T-cell (primary cell): ENCODE measurements at regions not wholly inside any gene's neighbourhood (a gene's known extent, or its start where the extent isn't known, plus 50 kb on each side); places are given as distances from the start of the nearest gene placed in this dataset.

Source experiments
- ATAC-seq, 4 experiments: fragments of 200-7000 bp in 3 of 4; fragments of 150-1000 bp in 1 of 4; cut with Tn5 transposase; replicated peaks in 1 of 4; 1 replicate in 3 of 4; 2 replicates in 1 of 4; pipeline ENCODE4 v1.10.0; 2021; ENCODE audit warnings: moderate library complexity in 3 of 4, mild to moderate bottlenecking in 2 of 4, moderate number of reproducible peaks in 1 of 4
- CTCF ChIA-PET, 2 donors: fragments of 300-600 bp; sonication (Branson Sonifier 250); formaldehyde crosslinking; loops; one replicate each; lab custom pipeline; 2022; ENCODE audit warnings: antibody characterized with exemption in 2 of 2; lab: Charles Lee
- POLR2A ChIA-PET, 2 donors: fragments of 300-600 bp; sonication (Branson Sonifier 250); formaldehyde crosslinking; loops; one replicate each; lab custom pipeline; 2022; ENCODE audit warnings: antibody characterized with exemption in 2 of 2; lab: Charles Lee
- DNase-seq, 35 experiments: peaks; one replicate each; pipeline versions ENCODE4 v3.0.0 to v3.0.0-alpha.2; 2013 to 2023
- H3K27ac ChIP-seq: one replicate; pipeline ENCODE4 v1.5.1; 2013; ENCODE audit warnings: low read length
- H3K27me3 ChIP-seq, 2 experiments: replicated peaks in 1 of 2; 1 replicate in 1 of 2; 2 replicates in 1 of 2; pipeline versions ENCODE4 v1.6.1 to v1.7.0; 2013; ENCODE audit warnings: low read length in 1 of 2, mixed read lengths in 1 of 2; ENCODE audit not compliant: control insufficient read depth in 2 of 2, insufficient read depth in 2 of 2; ENCODE audit errors: extremely low read depth in 1 of 2
- H3K36me3 ChIP-seq, 2 donors: 1 replicate in 1 of 2; 2 replicates in 1 of 2; pipeline versions ENCODE4 v1.6.1 to v1.7.0; 2013; ENCODE audit warnings: low read length in 1 of 2; ENCODE audit not compliant: control insufficient read depth in 2 of 2, insufficient read depth in 1 of 2; ENCODE audit errors: extremely low read depth in 1 of 2
- H3K4me1 ChIP-seq, 2 experiments: 1 replicate in 1 of 2; 2 replicates in 1 of 2; pipeline versions ENCODE4 v1.6.1 to v1.7.0; 2013; ENCODE audit warnings: low read length in 2 of 2, mixed read lengths in 1 of 2; ENCODE audit not compliant: insufficient read depth in 2 of 2, control insufficient read depth in 1 of 2; ENCODE audit errors: extremely low read depth in 1 of 2
- H3K4me3 ChIP-seq, 2 donors: 1 replicate in 1 of 2; 2 replicates in 1 of 2; pipeline versions ENCODE4 v1.5.1 to v1.7.0; 2013; ENCODE audit warnings: mild to moderate bottlenecking in 2 of 2, low read length in 1 of 2, moderate library complexity in 1 of 2; ENCODE audit not compliant: control insufficient read depth in 1 of 2; ENCODE audit errors: extremely low read depth in 1 of 2
- H3K9me3 ChIP-seq: 2 replicates; pipeline ENCODE4 v1.7.0; 2013
- H3K27ac Mint-ChIP-seq, 2 donors: one replicate each; pipeline ENCODE4 v1.8.0; 2020 to 2021; ENCODE audit warnings: mild to moderate bottlenecking in 2 of 2, mixed read lengths in 2 of 2
- H3K27me3 Mint-ChIP-seq, 2 donors: one replicate each; pipeline ENCODE4 v1.8.0; 2021 to 2022; ENCODE audit warnings: mixed read lengths in 2 of 2
- H3K36me3 Mint-ChIP-seq: one replicate; pipeline ENCODE4 v1.8.0; 2021; ENCODE audit warnings: mixed read lengths
- H3K4me1 Mint-ChIP-seq, 3 donors: one replicate each; pipeline ENCODE4 v1.8.0; 2020 to 2022; ENCODE audit warnings: mixed read lengths in 3 of 3, mild to moderate bottlenecking in 1 of 3
- H3K4me3 Mint-ChIP-seq, 3 donors: one replicate each; pipeline ENCODE4 v1.8.0; 2020 to 2022; ENCODE audit warnings: mild to moderate bottlenecking in 3 of 3, mixed read lengths in 3 of 3, moderate library complexity in 3 of 3
- H3K9me3 Mint-ChIP-seq, 3 donors: one replicate each; pipeline ENCODE4 v1.8.0; 2020 to 2022; ENCODE audit warnings: mixed read lengths in 3 of 3
- WGBS: methylation state at CpG from one replicate; pipeline ENCODE4 v1.1.5; 2013; ENCODE audit warnings: missing lambda C conversion rate; ENCODE audit not compliant: insufficient coverage; 5-methylcytosine and 5-hydroxymethylcytosine counted together

DNA sequence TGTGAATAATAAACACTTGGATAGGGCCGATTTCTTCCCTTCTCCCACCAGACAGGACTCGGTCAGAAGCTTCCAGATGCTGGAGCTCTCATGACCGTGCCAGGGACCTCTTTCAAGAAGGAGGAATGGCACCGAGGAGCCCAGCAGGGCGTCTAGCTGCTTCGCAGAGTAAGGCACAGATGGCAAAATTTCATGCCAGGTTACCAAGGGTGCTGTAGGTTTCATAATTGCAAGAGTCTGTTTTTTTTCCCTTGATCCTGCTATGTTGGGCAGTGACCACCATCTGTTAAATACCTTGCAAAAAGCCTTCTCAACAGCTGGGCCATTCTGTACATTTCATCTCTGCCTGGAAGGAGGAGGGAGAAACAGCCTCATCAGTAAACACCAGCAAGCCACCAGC, 111.8 kb downstream of the EDN3 start:
- no peaks in the 10 kb centered on the region for H3K9me3 ChIP-seq
- H3K36me3 Mint-ChIP-seq, result no peaks in the 10 kb centered on the region
- H3K4me1 ChIP-seq, result no peaks in the 10 kb centered on the region
- POLR2A ChIA-PET, result no interaction called here
- no peaks in the 10 kb centered on the region for H3K36me3 ChIP-seq
- DNase-seq (no peak), ATAC-seq (no peak)
- no peak overlapping the region for H3K4me3 Mint-ChIP-seq
- H3K4me1 Mint-ChIP-seq, result no peaks in the 10 kb centered on the region
- peaks cover 11 to 21% of the 10 kb centered on the region in 2 donors for H3K27me3 Mint-ChIP-seq
- no peak overlapping the region for H3K27ac Mint-ChIP-seq
- H3K4me3 ChIP-seq, result no peak overlapping the region
- no peak overlapping the region for H3K27ac ChIP-seq
- H3K9me3 Mint-ChIP-seq, result no peaks in the 10 kb centered on the region
- CTCF ChIA-PET, result no interaction called here
- peaks cover under 1 to 36% of the 10 kb centered on the region in 2 experiments for H3K27me3 ChIP-seq
- 69% methylated on average over 3 of the region's 6 CpGs for WGBS

DNA sequence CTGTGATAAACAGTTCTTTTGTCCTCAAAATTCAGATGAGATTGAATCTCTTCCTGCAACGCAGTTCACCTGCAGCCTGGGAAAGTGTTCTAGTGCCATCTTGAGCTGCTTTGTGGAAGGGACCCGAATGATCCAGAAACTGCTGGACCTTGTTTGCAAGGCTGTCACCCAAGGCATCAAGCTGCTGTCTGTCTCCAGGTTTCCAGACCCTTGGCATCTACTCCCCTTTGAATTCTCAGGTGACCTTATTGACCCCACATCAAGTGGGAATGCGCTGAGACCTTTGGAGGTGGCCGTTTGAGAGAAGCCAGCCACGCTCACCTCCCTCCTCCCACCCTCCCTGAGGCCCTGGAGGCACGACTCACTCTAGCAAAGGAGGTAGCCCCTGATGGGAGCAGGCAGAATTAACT, 112.5 kb downstream of the EDN3 start:
- no peak overlapping the region for H3K27ac ChIP-seq
- CTCF ChIA-PET, result interaction anchor here in 1 of 2 donors (0.6 kb wide), 1 partner anchor 815 kb away, joined by 3 read pairs; no protein-coding TSS in a partner anchor
- POLR2A ChIA-PET, result no interaction called here
- no peaks in the 10 kb centered on the region for H3K9me3 ChIP-seq
- ATAC-seq, result no peak
- H3K27me3 Mint-ChIP-seq, result peaks cover 17 to 22% of the 10 kb centered on the region in 2 donors
- no peaks in the 10 kb centered on the region for H3K4me1 Mint-ChIP-seq
- no peaks in the 10 kb centered on the region for H3K36me3 Mint-ChIP-seq
- H3K4me3 Mint-ChIP-seq, result no peak overlapping the region
- 51% methylated on average over 2 of the region's 6 CpGs for WGBS
- no peaks in the 10 kb centered on the region for H3K9me3 Mint-ChIP-seq
- no peak for DNase-seq
- no peaks in the 10 kb centered on the region for H3K36me3 ChIP-seq
- peaks cover 0 to 38% of the 10 kb centered on the region in 2 experiments for H3K27me3 ChIP-seq
- H3K27ac Mint-ChIP-seq, result no peak overlapping the region
- no peak overlapping the region for H3K4me3 ChIP-seq
- H3K4me1 ChIP-seq, result no peaks in the 10 kb centered on the region

GRCh38 chr20:59413326-59413865, 113.0 kb downstream of the EDN3 start:
- Mint-ChIP-seq H3K4me1 (no peaks in the 10 kb centered on the region), H3K36me3 (no peaks in the 10 kb centered on the region), H3K4me3 (no peak overlapping the region), H3K9me3 (no peaks in the 10 kb centered on the region), H3K27ac (no peak overlapping the region), H3K27me3 (peaks cover 18 to 19% of the 10 kb centered on the region in 2 donors)
- H3K4me1 ChIP-seq, result no peaks in the 10 kb centered on the region
- H3K27me3 ChIP-seq, result peaks cover 0 to 38% of the 10 kb centered on the region in 2 experiments
- ChIA-PET POLR2A (no interaction called here), CTCF (interaction anchor here in 1 of 2 donors (0.6 kb wide), 1 partner anchor 816 kb away, joined by 3 read pairs; no protein-coding TSS in a partner anchor)
- 92% methylated on average over 5 of the region's 6 CpGs for WGBS
- DNase-seq (no peak), ATAC-seq (no peak)
- H3K36me3 ChIP-seq, result no peaks in the 10 kb centered on the region
- no peak overlapping the region for H3K4me3 ChIP-seq
- H3K9me3 ChIP-seq, result no peaks in the 10 kb centered on the region
- H3K27ac ChIP-seq, result no peak overlapping the region

DNA sequence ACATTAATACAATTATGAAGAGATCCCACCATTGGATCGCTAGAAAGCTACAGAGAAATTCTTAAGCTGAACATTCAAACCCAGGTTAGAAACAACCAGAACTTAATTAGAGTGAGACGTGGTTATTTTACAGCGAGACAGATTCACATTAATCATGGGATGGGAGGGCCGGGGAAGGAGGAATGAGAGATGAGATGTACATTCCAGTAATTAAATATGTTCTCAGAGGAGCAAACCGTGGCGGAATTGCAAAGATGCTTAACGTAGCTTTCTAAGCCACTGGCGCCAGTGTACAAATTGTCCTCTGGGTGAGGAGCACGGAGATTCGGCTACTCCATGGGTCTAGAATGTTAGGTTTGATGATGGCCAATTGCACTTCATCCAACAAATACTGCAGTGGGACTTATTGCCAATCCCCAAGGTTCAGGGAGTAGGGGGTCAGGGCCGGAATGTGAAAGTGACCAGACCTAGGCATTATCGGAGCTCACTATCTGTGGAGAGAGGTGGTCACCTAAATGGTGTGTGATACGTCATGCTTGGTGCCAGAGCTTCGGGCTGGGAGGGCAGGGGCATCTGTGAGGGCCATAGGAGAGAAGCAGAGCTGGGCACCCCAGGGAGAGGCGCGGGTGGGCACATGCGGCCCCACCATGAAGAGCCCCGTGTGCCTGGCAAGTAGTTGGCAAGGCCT, 114.7 kb downstream of the EDN3 start:
- Histone ChIP-seq H3K27me3 (peaks cover 0 to 41% of the 10 kb centered on the region in 2 experiments), H3K4me1 (no peaks in the 10 kb centered on the region), H3K9me3 (no peaks in the 10 kb centered on the region), H3K4me3 (no peak overlapping the region), H3K27ac (no peak overlapping the region), H3K36me3 (no peaks in the 10 kb centered on the region)
- Mint-ChIP-seq H3K27me3 (peaks cover 18 to 26% of the 10 kb centered on the region in 2 donors), H3K27ac (no peak overlapping the region), H3K4me3 (no peak overlapping the region), H3K9me3 (no peaks in the 10 kb centered on the region), H3K36me3 (no peaks in the 10 kb centered on the region), H3K4me1 (no peaks in the 10 kb centered on the region)
- ATAC-seq (no peak), DNase-seq (no peak)
- WGBS, result 84% methylated on average over 15 of the region's 18 CpGs
- CTCF ChIA-PET, result no interaction called here
- POLR2A ChIA-PET, result no interaction called here

DNA sequence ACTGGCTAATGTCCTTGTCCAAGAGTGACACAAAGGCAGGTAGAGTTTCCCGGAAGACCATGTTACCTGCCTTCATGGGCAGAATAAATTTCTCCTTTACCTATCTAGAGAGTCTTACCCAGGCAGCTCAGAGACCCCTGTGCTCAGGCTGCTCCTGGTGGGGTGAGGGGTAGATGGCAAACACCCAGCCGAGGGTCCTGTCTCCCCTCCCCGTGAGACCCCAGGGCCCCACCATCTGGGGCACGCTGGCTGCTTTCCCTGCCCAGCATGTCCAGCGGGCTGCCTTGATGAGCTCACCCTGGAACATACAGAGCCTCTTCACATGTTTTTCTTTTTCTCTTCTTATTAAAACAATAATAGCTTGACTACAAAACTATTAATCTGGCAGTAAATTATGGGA, 116.5 kb downstream of the EDN3 start:
- no peak overlapping the region for H3K4me3 ChIP-seq
- Mint-ChIP-seq H3K4me3 (no peak overlapping the region), H3K4me1 (no peaks in the 10 kb centered on the region), H3K27me3 (peaks cover 18 to 20% of the 10 kb centered on the region in 2 donors), H3K36me3 (no peaks in the 10 kb centered on the region), H3K9me3 (no peaks in the 10 kb centered on the region), H3K27ac (no peak overlapping the region)
- H3K27me3 ChIP-seq, result peaks cover 0 to 26% of the 10 kb centered on the region in 2 experiments
- whole genome bisulfite sequencing, result 100% methylated on average over 2 of the region's 5 CpGs
- ChIA-PET CTCF (no interaction called here), POLR2A (no interaction called here)
- ATAC-seq (no peak), DNase-seq (no peak)
- no peaks in the 10 kb centered on the region for H3K4me1 ChIP-seq
- H3K27ac ChIP-seq, result no peak overlapping the region
- no peaks in the 10 kb centered on the region for H3K36me3 ChIP-seq
- H3K9me3 ChIP-seq, result no peaks in the 10 kb centered on the region

- WGBS, result no CpG with 5 or more reads among the region's 6 CpGs
- no peak overlapping the region for H3K4me3 ChIP-seq
- DNase-seq (no peak), ATAC-seq (no peak)
- Mint-ChIP-seq H3K36me3 (no peaks in the 10 kb centered on the region), H3K27me3 (peaks cover 10 to 20% of the 10 kb centered on the region in 2 donors), H3K27ac (no peak overlapping the region), H3K9me3 (no peaks in the 10 kb centered on the region), H3K4me3 (no peak overlapping the region), H3K4me1 (no peaks in the 10 kb centered on the region)
- H3K36me3 ChIP-seq, result no peaks in the 10 kb centered on the region
- ChIA-PET POLR2A (no interaction called here), CTCF (interaction anchor here in 1 of 2 donors (0.6 kb wide), 1 partner anchor 771 kb away, joined by 5 read pairs; no protein-coding TSS in a partner anchor)
- no peaks in the 10 kb centered on the region for H3K4me1 ChIP-seq
- H3K27ac ChIP-seq, result no peak overlapping the region
- no peaks in the 10 kb centered on the region for H3K9me3 ChIP-seq
- H3K27me3 ChIP-seq, result peaks cover 0 to 26% of the 10 kb centered on the region in 2 experiments
Measured at GRCh38 chr20:59421089-59421488, 120.7 kb downstream of the EDN3 start.
